Stimulated activated CD4-positive, alpha-beta T cell treated with anti-CD3 and anti-CD28 coated beads, Interleukin-4, amount 100 ng/mL, for 1 hour (primary cell): ENCODE measurements at regions not wholly inside any gene's neighbourhood (a gene's known extent, or its start where the extent isn't known, plus 50 kb on each side); places are given as distances from the start of the nearest gene placed in this dataset.
"Not testable (repeated sequence)": the region's sequence is repeated elsewhere in the genome, so short reads cannot be mapped to it uniquely, and the experiment has no call there.

Experiments used
- DNase-seq: peaks from one replicate; pipeline ENCODE4 v3.0.0-alpha.2; 2020

- no peak for DNase-seq
These were observed 81.7 kb upstream of the TMEM45B start for GRCh38 chr11:129733981-129734380.

- no peak for DNase-seq
These were observed 81.0 kb upstream of the TMEM45B start for GRCh38 chr11:129734654-129735053.

GRCh38 chr11:129737831-129738230, 77.8 kb upstream of the TMEM45B start:
- DNase-seq: no peak

- DNase-seq: no peak
These were observed 77.4 kb upstream of the TMEM45B start for GRCh38 chr11:129738242-129738641.

DNA sequence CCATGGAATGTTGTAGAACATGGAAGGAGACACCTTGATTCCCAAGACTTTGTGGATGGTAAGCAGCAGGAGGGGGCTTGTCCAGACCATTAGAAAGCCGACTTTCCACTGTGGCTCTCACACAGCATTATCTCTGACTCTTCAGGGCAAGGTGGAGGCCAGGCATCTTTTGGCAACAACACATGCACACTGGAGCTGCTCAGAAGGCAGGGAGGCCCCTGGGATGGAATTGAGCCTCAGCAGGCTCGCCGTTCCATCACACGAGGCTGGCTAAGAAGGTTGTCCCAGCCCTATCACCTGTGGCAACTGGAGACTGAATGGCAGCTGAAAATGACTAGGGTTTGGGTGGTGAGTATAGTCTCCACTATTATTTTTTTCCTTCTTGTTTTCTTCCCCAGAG, 76.3 kb upstream of the TMEM45B start:
- no peak for DNase-seq

GRCh38 chr11:129740125-129740719, 75.4 kb upstream of the TMEM45B start:
- DNase-seq: no peak

DNA sequence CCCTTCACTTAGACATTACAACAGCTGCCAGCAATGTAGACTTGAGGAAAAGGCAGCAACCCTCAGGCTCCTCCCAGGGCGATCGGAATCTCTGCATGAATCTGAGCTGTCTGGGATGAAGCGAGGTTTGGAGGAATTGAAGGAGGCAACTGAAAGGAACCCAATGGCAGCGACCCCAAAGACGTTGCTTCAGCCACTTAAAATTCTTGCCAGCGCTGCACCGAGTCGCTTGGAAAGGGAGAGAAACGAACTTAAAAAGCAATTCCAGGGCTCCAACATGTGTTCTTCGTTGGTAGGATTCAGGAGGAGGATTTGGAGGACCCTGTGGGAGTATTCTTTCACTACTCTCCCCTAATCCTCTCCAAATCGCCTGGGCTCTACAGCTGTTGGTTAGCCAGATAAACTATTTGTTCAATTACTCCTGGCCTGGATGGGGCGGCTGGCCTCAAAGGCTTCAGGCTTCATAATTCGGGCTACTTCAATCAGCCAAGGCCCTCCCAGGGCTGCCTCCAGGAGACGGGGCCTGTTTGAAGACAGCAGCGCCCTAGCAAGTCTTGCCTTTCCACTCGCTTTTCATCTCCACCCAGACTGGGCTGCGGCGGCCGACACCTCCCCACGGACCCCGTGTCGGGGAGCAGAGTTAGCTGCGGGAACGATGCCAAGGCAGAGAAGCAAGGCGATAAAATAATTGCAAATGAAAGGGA, 72.4 kb upstream of the TMEM45B start:
- no peak for DNase-seq

DNA sequence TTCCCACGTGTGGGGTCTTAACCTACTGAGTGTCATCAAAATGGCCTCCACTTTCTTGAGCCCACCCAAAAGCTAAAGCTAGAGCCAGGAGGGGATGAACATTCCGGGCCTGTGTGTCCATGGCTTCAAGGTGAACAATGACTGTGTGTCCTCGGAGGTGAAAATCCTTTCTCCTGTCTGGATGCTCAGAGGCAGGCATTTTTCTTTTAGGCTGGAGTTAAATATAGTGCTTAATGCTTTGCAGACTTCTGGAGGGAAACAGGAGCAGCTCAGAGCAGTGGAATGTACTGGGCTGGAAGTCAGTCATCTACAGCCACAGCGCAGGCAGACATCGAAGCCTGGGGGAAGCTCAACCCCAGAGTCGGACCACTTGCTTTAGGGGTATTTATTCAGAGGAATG, 68.6 kb upstream of the TMEM45B start:
- DNase-seq: no peak

DNA sequence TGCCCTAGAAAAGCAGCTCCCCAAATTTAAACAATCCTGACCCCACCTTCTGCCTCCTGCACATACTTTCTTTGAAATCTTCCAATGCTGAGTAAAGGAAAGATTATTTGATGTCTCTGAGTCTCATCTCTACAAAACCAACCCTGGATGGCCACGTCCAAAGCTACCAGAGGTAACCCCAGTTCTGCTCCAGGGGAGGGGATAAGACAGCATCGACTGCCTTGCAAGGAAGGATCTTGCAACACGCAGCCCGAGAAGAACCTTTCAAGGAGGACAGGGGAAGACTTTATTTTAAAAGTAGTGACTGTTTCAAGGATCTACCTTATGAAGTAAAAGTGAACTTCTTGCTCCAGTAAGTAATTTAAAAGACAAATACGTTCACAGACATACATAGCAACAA, 66.5 kb upstream of the TMEM45B start:
- no peak for DNase-seq

DNA sequence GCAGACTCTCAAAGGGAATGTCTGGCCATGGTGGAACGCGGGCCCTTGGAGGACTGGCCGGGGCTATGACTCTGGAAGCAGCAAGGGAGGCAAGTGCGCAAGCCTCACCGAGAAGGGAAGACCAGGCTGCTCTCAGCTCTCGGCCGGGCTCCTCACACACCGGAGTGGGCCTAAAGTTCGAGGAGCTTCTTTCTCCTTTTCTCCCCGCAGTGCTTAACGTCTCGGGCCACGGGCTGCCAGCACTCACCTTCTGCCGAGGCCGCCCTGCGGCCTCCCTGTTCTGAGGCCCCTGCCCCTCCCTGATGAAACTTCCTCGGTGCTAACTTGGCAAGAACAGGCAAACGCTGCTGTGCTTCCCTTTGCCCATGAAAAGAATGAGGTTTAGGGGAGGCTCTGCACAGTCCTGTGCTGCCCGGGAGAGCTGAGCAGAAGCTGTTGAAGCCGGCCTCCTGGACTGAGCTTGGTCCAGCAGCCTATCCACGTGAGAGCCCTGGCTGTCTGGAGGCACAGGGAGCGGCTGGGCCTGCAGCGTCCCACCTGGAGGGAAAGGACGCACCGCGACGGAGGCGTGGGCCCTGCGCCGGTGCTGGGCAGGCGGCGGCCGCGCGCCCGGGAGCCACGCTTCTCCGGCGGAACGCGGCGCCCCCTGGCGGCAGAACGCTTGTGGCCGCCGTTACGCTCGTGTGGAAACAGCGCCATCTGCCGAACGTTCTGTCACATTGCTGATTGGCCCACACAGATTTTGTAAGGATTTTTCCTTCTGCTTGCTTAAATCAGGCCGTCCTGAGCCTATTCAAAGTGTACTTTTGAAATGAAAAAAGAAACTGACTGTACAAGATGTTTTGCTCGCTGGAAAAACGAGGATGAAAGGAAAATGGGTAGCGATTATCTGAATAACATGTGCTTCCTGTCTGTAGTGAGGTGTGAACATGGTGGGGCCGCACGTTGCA, 65.0 kb upstream of the TMEM45B start:
- DNase-seq: peak; percentile 79

DNA sequence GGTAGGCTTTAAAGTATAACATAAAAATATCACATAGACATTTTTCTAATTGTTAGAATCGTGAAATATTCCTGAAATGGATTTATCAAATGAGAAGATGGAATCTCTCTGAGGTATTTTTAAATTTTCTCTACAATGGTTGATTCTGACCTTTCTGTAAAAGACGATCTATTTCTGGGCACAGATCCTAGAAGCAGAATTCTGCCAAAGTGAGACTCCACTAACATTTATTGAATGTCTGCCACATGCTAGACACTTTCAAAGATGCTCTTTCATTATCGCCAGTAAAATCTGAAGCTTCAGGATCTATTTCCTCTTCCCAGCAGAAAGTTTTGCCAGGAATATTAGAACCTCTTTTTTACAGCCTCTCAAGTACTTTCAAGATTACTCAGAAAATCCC, 64.1 kb upstream of the TMEM45B start:
- no peak for DNase-seq

- not testable (repeated sequence) for DNase-seq
These were observed 52.1 kb upstream of the TMEM45B start for GRCh38 chr11:129763569-129763968.

- not testable (repeated sequence) for DNase-seq
These were observed 51.4 kb upstream of the TMEM45B start for GRCh38 chr11:129764204-129764603.
